ENCODE measurements at regions not wholly inside any gene's neighbourhood (a gene's known extent, or its start where the extent isn't known, plus 50 kb on each side); places are given as distances from the start of the nearest gene placed in this dataset.
"Not testable (repeated sequence)": the region's sequence is repeated elsewhere in the genome, so short reads cannot be mapped to it uniquely, and the experiment has no call there.

DNA sequence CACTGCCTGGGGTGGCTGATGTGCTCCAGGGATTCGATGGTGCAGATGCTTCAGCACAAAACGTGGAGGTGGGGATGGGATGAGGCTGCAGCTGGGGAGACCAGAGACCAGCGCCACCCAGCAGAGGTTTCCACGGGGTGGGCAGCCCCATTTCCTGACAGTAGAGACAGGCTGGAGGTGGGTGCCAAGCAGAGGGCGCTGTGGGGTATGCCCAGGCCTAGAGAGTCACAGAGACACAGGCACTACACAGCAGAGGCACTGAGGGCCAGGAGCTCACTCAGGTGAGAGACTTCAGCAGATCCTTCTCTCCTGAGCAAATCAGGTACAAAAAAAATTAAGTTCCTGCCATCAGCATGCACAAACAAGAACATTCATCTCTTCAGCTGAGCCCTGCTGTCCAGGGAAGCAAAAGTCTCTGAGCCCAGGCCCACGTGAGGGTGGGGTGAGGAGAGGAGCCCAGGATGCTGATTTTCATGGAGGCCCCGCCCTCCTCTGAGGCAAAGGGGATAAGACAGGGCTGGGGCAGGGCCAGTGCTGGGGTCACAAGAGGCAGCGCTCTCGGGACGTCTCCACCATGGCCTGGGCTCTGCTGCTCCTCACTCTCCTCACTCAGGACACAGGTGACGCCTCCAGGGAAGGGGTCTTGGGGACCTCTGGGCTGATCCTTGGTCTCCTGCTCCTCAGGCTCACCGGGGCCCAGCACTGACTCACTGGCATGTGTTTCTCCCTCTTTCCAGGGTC, 53.1 kb downstream of the GGTLC2 start:
- ATAC-seq = no peak

GRCh38 chr22:22698263-22698750, 53.9 kb downstream of the GGTLC2 start:
- ATAC-seq = no peak

GRCh38 chr22:22700631-22701030, 56.2 kb downstream of the GGTLC2 start:
- ATAC-seq = no peak

- not testable (repeated sequence) for ATAC-seq
Observed at GRCh38 chr22:22701557-22701956, 57.1 kb downstream of the GGTLC2 start.

- ATAC-seq = no peak
Observed at GRCh38 chr22:22702237-22703202, 58.1 kb downstream of the GGTLC2 start.

DNA sequence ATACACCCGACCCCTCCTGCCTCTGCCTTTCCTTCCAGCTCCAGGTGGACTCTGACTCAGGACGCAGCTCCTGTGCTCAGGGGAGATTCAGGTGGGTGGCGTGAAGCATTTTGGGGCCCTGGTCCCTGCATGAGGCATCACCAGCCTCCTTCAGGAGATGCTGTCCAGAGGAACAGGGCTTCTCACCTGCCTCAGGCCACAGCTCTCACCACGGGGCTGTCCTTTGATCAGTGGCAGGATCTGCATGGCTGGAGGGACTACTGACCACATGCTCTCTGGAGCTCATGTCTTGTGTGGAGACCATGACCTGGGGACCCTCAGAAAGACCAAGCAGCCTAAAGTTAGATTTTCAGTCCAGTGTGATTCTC, 58.8 kb downstream of the GGTLC2 start:
- no peak for ATAC-seq

- ATAC-seq = no peak
Observed at GRCh38 chr22:22703715-22704114, 59.3 kb downstream of the GGTLC2 start.

GRCh38 chr22:22704156-22704946, 59.9 kb downstream of the GGTLC2 start:
- ATAC-seq = no peak

DNA sequence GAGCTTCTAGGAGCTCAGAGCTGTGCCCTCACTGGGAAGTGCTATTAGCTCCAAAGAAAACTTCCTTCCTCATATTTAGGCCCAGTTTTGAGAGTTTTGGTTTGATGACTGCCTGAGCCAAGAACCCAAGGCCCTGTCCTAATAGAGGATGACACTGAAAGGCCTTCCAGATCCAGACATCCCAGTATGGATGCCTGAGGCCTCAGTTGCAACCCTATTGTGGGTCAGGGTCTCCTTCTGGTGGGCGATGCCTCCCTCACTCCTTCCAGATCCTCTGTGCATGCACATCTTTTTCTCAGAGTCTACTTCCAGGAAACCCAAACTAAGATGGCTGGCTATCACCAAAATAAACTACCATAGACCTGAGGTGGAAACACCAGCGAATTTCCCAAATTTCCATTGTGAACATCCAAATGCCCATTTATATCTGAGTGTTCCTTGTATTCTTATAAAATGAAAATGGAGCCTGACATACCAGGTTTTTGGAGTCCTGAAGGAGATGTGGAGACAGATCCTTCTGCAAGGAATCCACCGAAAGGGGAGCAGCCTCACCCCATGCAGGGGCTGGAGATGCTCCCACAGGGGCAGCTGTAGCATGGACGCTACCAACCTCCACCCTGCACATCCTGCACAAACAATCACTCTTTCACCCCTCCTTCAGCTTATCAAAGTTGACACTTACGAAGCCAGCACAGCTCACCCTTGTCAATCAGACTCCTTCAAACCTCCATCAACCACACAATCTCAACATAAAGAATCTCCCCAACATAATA, 61.1 kb downstream of the GGTLC2 start:
- ATAC-seq = no peak

DNA sequence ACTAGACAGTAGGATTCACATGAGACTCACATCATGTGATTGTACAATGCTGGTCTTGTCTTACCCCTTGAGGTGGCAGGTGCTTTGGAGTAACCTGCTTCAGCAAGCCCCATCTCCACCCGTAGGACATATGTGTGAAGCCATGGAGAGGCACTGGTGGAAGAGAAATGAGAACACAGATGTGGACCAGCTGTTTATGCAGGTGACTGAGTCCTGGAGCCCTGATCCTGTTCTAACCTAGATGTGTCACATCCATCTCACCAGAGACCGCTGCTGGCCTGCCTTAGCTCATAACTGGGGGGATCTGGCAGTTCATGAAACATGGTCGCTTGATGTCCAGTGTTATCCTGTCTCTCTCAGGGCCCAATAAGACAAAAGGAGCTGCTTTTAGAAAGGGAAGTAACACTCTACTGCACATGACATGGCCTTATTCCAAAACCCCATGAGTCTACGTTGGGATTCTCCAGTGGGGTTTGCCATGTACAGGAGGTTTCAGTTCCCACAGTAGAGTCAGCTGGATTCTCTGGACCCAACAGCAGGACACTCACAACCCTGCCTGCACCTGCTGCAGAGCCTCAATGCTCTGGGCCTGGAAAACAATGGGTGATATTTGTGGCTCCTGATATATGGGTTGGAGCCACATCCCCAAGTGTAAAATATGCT, 62.0 kb downstream of the GGTLC2 start:
- ATAC-seq = no peak

GRCh38 chr22:22709719-22710445, 65.5 kb downstream of the GGTLC2 start:
- ATAC-seq = no peak

- peak; percentile 49 to 50 for ATAC-seq
Observed at GRCh38 chr22:22710719-22711531, 66.5 kb downstream of the GGTLC2 start.

DNA sequence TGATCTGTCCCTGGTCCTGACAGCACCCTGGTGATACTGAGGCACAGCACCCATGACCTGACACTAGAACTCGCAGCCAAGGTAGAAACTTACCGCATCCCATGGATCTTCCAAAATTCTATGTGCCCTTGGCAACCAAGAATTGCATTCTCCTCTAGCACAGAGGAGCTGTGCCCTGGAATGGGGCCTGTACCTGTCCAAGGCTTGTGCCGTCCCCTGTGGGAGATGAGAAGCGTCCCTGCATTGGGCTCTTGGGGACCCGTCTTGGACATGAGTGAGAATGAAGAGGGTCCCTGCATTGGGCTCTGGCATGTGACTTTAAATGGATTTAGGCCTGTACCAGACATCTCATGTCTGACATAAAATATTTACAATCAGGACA, 67.1 kb downstream of the GGTLC2 start:
- no peak for ATAC-seq

GRCh38 chr22:22712092-22712658, 67.8 kb downstream of the GGTLC2 start:
- ATAC-seq = no peak

GRCh38 chr22:22712666-22713365, 68.4 kb downstream of the GGTLC2 start:
- no peak for ATAC-seq

DNA sequence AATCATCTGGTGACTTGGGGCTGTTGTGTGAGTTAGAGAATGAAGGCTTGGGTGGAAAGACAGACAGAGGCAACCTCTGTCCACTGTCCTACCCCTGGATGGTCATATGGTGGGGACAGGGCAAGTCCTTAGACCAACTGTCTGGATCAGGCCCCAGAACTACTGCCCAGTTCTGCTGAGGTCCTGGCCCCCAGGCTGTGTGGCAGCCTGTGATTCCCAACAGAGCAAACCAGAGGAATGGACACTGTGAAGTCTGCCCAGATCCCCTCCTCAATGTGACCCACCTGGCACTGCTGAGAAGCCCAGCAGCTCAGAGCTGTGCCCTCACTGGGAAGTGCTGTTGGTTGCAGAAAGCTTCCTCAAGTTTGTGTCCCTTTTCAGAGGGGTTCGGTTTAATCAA, 69.0 kb downstream of the GGTLC2 start:
- no peak for ATAC-seq

GRCh38 chr22:22714600-22715335, 70.4 kb downstream of the GGTLC2 start:
- no peak for ATAC-seq

- ATAC-seq = no peak
Observed at GRCh38 chr22:22716136-22716665, 71.8 kb downstream of the GGTLC2 start.

Measured in activated CD4-positive, CD25-positive, alpha-beta regulatory T cell treated with anti-CD3 and anti-CD28 coated beads, Interleukin-2, amount 50 U/mL, for 24 hours (primary cell).